ENCODE measurements at regions not wholly inside any gene's neighbourhood (a gene's known extent, or its start where the extent isn't known, plus 50 kb on each side); places are given as distances from the start of the nearest gene placed in this dataset.

DNA sequence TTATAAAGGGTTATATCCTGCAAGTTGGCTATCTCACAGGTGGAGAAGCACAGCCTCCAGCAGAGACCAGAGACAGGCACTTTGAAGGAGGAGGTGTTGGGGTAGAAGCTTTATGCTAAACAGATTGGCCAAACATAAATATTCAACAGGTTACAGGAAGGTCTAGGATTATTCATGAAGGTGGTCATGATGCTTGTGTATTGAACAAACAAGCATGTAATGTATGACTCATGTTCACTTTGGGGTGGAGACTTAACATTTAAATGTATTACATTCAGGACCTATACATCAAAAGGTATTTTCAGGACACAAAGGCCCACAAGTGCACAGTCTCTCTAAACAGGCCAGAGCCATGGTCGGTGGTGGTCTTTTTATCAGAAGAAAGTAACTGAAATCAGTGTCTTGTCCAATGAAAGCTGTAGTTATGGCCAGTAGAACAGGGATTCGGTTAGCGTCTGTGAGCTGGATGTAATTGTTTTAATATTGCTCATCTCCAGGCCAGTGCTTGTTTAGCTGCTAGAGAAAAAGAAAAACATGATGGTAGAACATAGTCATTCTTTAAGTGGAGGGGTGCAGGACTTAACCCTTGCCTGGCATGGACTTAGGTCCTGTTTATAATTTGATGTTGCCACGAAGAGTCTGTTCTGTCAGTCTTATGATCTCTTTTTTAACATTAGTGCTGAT lies 555.2 kb upstream of the PCDH10 start:
- DNase-seq (ENCODE audit: extremely low spot score, unreplicated experiment), result no peak
- Mint-ChIP-seq H3K36me3 (ENCODE audit: unreplicated experiment) (no peaks in the 10 kb centered on the region), H3K27me3 (ENCODE audit: unreplicated experiment) (no peaks in the 10 kb centered on the region), H3K4me3 (ENCODE audit: unreplicated experiment) (no peak overlapping the region), H3K9me3 (ENCODE audit: unreplicated experiment) (peaks cover 4% of the 10 kb centered on the region), H3K4me1 (ENCODE audit: unreplicated experiment) (no peaks in the 10 kb centered on the region), H3K27ac (ENCODE audit: unreplicated experiment) (no peak overlapping the region)
- TF ChIP-seq, protein P1, sequence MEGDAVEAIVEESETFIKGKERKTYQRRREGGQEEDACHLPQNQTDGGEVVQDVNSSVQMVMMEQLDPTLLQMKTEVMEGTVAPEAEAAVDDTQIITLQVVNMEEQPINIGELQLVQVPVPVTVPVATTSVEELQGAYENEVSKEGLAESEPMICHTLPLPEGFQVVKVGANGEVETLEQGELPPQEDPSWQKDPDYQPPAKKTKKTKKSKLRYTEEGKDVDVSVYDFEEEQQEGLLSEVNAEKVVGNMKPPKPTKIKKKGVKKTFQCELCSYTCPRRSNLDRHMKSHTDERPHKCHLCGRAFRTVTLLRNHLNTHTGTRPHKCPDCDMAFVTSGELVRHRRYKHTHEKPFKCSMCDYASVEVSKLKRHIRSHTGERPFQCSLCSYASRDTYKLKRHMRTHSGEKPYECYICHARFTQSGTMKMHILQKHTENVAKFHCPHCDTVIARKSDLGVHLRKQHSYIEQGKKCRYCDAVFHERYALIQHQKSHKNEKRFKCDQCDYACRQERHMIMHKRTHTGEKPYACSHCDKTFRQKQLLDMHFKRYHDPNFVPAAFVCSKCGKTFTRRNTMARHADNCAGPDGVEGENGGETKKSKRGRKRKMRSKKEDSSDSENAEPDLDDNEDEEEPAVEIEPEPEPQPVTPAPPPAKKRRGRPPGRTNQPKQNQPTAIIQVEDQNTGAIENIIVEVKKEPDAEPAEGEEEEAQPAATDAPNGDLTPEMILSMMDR (IDR thresholded peaks at IDR 0.05), result no peak

GRCh38 chr4:132596186-132596585 lies 552.9 kb upstream of the PCDH10 start:
- H3K36me3 Mint-ChIP-seq (ENCODE audit: unreplicated experiment), result no peaks in the 10 kb centered on the region
- TF ChIP-seq, protein P1 (IDR thresholded peaks at IDR 0.05), result no peak
- no peak overlapping the region for H3K27ac Mint-ChIP-seq (ENCODE audit: unreplicated experiment)
- DNase-seq (ENCODE audit: extremely low spot score, unreplicated experiment), result no peak
- H3K9me3 Mint-ChIP-seq (ENCODE audit: unreplicated experiment), result peaks cover 4% of the 10 kb centered on the region
- H3K4me3 Mint-ChIP-seq (ENCODE audit: unreplicated experiment), result no peak overlapping the region
- no peaks in the 10 kb centered on the region for H3K4me1 Mint-ChIP-seq (ENCODE audit: unreplicated experiment)
- no peaks in the 10 kb centered on the region for H3K27me3 Mint-ChIP-seq (ENCODE audit: unreplicated experiment)

DNA sequence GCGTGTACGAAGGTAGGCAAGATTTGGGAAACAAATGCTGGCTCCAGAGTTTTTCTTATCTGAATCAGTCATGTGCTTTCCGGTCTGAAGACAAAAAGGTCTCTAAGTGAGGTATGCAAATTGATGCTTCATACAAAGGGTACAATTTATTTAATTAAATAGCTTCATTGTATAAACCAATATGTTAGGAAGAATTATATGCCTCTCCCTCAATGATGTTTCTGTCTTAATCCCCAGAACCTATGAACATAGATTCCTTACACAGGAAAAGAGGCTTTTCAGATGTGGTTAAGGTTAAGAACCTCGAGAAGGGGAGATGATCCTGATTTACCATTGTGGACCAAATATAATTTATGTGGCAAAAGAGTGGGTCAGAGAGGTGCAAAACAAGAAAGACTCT lies 543.5 kb upstream of the PCDH10 start:
- Mint-ChIP-seq H3K9me3 (ENCODE audit: unreplicated experiment) (no peaks in the 10 kb centered on the region), H3K4me1 (ENCODE audit: unreplicated experiment) (no peaks in the 10 kb centered on the region), H3K4me3 (ENCODE audit: unreplicated experiment) (no peak overlapping the region), H3K27ac (ENCODE audit: unreplicated experiment) (no peak overlapping the region), H3K36me3 (ENCODE audit: unreplicated experiment) (no peaks in the 10 kb centered on the region), H3K27me3 (ENCODE audit: unreplicated experiment) (no peaks in the 10 kb centered on the region)
- TF ChIP-seq, protein P1 (IDR thresholded peaks at IDR 0.05), result no peak
- no peak for DNase-seq (ENCODE audit: extremely low spot score, unreplicated experiment)

DNA sequence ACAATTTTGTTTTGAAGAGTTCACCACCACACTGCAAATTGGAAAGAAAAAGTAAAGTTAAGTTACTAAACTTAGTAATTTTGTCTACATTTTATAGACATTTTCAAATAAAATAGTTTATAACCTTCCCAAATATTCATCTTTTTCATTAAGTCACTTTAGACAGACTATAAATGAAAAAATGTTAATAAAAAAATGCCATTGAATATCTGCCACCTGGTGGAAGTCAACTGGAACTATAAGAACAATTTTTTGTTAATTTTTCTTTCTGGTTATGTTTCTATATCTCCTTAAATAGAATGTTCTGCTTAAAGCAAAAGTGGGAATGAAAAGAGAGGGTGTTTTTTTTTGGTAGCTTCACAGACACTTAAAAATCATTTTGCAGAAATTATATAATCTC lies 534.4 kb upstream of the PCDH10 start:
- H3K4me1 Mint-ChIP-seq (ENCODE audit: unreplicated experiment), result no peaks in the 10 kb centered on the region
- TF ChIP-seq, protein P1 (IDR thresholded peaks at IDR 0.05), result peak; percentile 60
- no peaks in the 10 kb centered on the region for H3K27me3 Mint-ChIP-seq (ENCODE audit: unreplicated experiment)
- H3K4me3 Mint-ChIP-seq (ENCODE audit: unreplicated experiment), result no peak overlapping the region
- DNase-seq (ENCODE audit: extremely low spot score, unreplicated experiment), result no peak
- H3K9me3 Mint-ChIP-seq (ENCODE audit: unreplicated experiment), result peaks cover 9% of the 10 kb centered on the region
- H3K36me3 Mint-ChIP-seq (ENCODE audit: unreplicated experiment), result no peaks in the 10 kb centered on the region
- no peak overlapping the region for H3K27ac Mint-ChIP-seq (ENCODE audit: unreplicated experiment)

- H3K36me3 Mint-ChIP-seq (ENCODE audit: unreplicated experiment), result no peaks in the 10 kb centered on the region
- H3K27me3 Mint-ChIP-seq (ENCODE audit: unreplicated experiment), result peaks cover 5% of the 10 kb centered on the region
- no peak overlapping the region for H3K4me3 Mint-ChIP-seq (ENCODE audit: unreplicated experiment)
- H3K9me3 Mint-ChIP-seq (ENCODE audit: unreplicated experiment), result peaks cover 9% of the 10 kb centered on the region
- no peak overlapping the region for H3K27ac Mint-ChIP-seq (ENCODE audit: unreplicated experiment)
- H3K4me1 Mint-ChIP-seq (ENCODE audit: unreplicated experiment), result no peaks in the 10 kb centered on the region
- TF ChIP-seq, protein P1 (IDR thresholded peaks at IDR 0.05), result no peak
- DNase-seq (ENCODE audit: extremely low spot score, unreplicated experiment), result no peak
These were observed 529.1 kb upstream of the PCDH10 start for GRCh38 chr4:132619968-132620367.

All from osteocyte (in vitro differentiated cells).